AG04449 (cell line): ENCODE measurements at regions not wholly inside any gene's neighbourhood (a gene's known extent, or its start where the extent isn't known, plus 50 kb on each side); places are given as distances from the start of the nearest gene placed in this dataset.

Experiments used
- CTCF ChIA-PET: fragments of 350-600 bp; formaldehyde crosslinking; extraction: SDS; loops from one replicate; lab custom pipeline; 2021; ENCODE audit warnings: antibody characterized with exemption; lab: Yijun Ruan, JAX
- POLR2A ChIA-PET: fragments of 400-600, 350-600 bp; formaldehyde crosslinking; extraction: SDS; loops from one replicate; lab custom pipeline; 2020; ENCODE audit warnings: antibody characterized with exemption, inconsistent platforms; lab: Yijun Ruan, JAX
- DNase-seq: peaks from one replicate; pipeline ENCODE4 v3.0.0-alpha.2; 2010; ENCODE audit warnings: low read depth, low spot score
- H3K4me3 ChIP-seq: 2 replicates; pipeline ENCODE4 v1.5.1; 2011; ENCODE audit warnings: low read depth, mild to moderate bottlenecking, control low read depth, low read length
- CTCF ChIP-seq: IDR thresholded peaks from one replicate; pipeline ENCODE4 v1.5.1; 2011; ENCODE audit warnings: mild to moderate bottlenecking, moderate library complexity, low read length, control low read depth, inconsistent platforms; ENCODE audit not compliant: insufficient read depth; ENCODE audit errors: missing control alignments

GRCh38 chr5:129177451-129177850 is 82.9 kb downstream of the ISOC1 start:
- no peak for DNase-seq
- no peak overlapping the region for H3K4me3 ChIP-seq
- TF ChIP-seq CTCF: no peak
- CTCF ChIA-PET: no interaction called here
- POLR2A ChIA-PET: no interaction called here

- ChIA-PET CTCF (no interaction called here), POLR2A (no interaction called here)
- no peak overlapping the region for H3K4me3 ChIP-seq
- no peak for TF ChIP-seq CTCF
- no peak for DNase-seq
Observed at GRCh38 chr5:129199308-129199707, 104.8 kb downstream of the ISOC1 start.

GRCh38 chr5:129204525-129204924 is 110.0 kb downstream of the ISOC1 start:
- H3K4me3 ChIP-seq: no peak overlapping the region
- DNase-seq: no peak
- ChIA-PET CTCF (no interaction called here), POLR2A (no interaction called here)
- no peak for TF ChIP-seq CTCF

- DNase-seq: no peak
- ChIA-PET POLR2A (no interaction called here), CTCF (no interaction called here)
- no peak overlapping the region for H3K4me3 ChIP-seq
- no peak for TF ChIP-seq CTCF
Observed at GRCh38 chr5:129216001-129216400, 121.5 kb downstream of the ISOC1 start.

GRCh38 chr5:129217179-129217578 is 122.6 kb downstream of the ISOC1 start:
- CTCF ChIA-PET: no interaction called here
- no peak overlapping the region for H3K4me3 ChIP-seq
- no peak for TF ChIP-seq CTCF
- DNase-seq: no peak
- POLR2A ChIA-PET: no interaction called here

- TF ChIP-seq CTCF: no peak
- no peak for DNase-seq
- H3K4me3 ChIP-seq: no peak overlapping the region
- POLR2A ChIA-PET: interaction anchor here (0.5 kb wide), 1 partner anchor 458 kb away, joined by 3 read pairs; no protein-coding TSS in a partner anchor
- CTCF ChIA-PET: no interaction called here
Observed at GRCh38 chr5:129223178-129223577, 128.6 kb downstream of the ISOC1 start.

GRCh38 chr5:129228577-129228976 is 134.0 kb downstream of the ISOC1 start:
- ChIA-PET CTCF (no interaction called here), POLR2A (no interaction called here)

More at GRCh38 chr5:129228577-129228976, 134.0 kb downstream of the ISOC1 start:
- no peak for TF ChIP-seq CTCF
- no peak for DNase-seq
- H3K4me3 ChIP-seq: no peak overlapping the region
